ENCODE measurements at regions not wholly inside any gene's neighbourhood (a gene's known extent, or its start where the extent isn't known, plus 50 kb on each side); places are given as distances from the start of the nearest gene placed in this dataset.

DNA sequence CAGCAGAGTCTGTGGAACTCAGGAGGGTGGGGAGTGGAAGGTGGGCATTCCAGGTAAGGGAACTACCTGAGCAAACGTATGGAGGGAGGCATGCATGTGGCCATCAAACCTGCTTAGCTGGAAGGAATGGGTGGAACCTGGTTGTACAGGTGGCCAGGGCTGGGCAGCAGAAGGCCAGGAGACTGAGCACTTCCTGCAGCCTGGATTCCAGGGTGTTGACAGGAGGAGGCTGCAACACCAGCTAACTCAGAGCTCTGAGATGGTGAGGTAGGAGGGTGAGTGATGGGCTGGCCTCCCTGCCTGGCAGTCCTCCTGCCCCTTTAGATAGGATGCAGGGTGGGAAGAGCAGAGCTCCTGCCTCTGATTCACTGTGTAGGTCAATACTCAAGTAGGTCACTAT, 92.5 kb upstream of the CPEB4 start:
- Histone ChIP-seq H3K27ac (ENCODE audit: extremely low read depth, low read depth, low read length) (no peak overlapping the region), H3K9me3 (ENCODE audit: control insufficient read depth, insufficient read depth, low read depth, low read length) (no peaks in the 10 kb centered on the region), H3K4me3 (ENCODE audit: low read depth, low read length) (no peak overlapping the region), H3K4me1 (ENCODE audit: control insufficient read depth, insufficient read depth, low read length) (no peaks in the 10 kb centered on the region), H3K36me3 (ENCODE audit: control insufficient read depth in 2 of 2, insufficient read depth in 1 of 2, low read length in 2 of 2) (no peaks in the 10 kb centered on the region)
- TF ChIP-seq ZNF707 (tag by site-specific recombination; IDR thresholded peaks at IDR 0.05) (no peak), ZNF169 (tag by site-specific recombination; IDR thresholded peaks at IDR 0.05) (no peak), PATZ1 (tag by site-specific recombination; IDR thresholded peaks at IDR 0.05) (no peak), ZNF280C (tag by site-specific recombination; IDR thresholded peaks at IDR 0.05) (no peak), ZNF133 (tag by site-specific recombination; IDR thresholded peaks at IDR 0.05) (no peak), ZNF548 (tag by site-specific recombination; IDR thresholded peaks at IDR 0.05) (no peak), ZNF391 (tag by site-specific recombination; IDR thresholded peaks at IDR 0.05; ENCODE audit: borderline replicate concordance, low read depth) (no peak)
- TF ChIP-seq, protein P1, sequence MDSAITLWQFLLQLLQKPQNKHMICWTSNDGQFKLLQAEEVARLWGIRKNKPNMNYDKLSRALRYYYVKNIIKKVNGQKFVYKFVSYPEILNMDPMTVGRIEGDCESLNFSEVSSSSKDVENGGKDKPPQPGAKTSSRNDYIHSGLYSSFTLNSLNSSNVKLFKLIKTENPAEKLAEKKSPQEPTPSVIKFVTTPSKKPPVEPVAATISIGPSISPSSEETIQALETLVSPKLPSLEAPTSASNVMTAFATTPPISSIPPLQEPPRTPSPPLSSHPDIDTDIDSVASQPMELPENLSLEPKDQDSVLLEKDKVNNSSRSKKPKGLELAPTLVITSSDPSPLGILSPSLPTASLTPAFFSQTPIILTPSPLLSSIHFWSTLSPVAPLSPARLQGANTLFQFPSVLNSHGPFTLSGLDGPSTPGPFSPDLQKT (IDR thresholded peaks at IDR 0.05; ENCODE audit: borderline replicate concordance, low read depth, low read length): no peak
- TF ChIP-seq, protein P2, sequence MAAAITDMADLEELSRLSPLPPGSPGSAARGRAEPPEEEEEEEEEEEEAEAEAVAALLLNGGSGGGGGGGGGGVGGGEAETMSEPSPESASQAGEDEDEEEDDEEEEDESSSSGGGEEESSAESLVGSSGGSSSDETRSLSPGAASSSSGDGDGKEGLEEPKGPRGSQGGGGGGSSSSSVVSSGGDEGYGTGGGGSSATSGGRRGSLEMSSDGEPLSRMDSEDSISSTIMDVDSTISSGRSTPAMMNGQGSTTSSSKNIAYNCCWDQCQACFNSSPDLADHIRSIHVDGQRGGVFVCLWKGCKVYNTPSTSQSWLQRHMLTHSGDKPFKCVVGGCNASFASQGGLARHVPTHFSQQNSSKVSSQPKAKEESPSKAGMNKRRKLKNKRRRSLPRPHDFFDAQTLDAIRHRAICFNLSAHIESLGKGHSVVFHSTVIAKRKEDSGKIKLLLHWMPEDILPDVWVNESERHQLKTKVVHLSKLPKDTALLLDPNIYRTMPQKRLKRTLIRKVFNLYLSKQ (tag by site-specific recombination; IDR thresholded peaks at IDR 0.05; ENCODE audit: borderline replicate concordance): no peak
- TF ChIP-seq, protein P3, sequence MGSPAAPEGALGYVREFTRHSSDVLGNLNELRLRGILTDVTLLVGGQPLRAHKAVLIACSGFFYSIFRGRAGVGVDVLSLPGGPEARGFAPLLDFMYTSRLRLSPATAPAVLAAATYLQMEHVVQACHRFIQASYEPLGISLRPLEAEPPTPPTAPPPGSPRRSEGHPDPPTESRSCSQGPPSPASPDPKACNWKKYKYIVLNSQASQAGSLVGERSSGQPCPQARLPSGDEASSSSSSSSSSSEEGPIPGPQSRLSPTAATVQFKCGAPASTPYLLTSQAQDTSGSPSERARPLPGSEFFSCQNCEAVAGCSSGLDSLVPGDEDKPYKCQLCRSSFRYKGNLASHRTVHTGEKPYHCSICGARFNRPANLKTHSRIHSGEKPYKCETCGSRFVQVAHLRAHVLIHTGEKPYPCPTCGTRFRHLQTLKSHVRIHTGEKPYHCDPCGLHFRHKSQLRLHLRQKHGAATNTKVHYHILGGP (tag by site-specific recombination; IDR thresholded peaks at IDR 0.05): no peak
- CTCF ChIA-PET: interaction anchor here (0.6 to 0.7 kb wide), 2 partner anchors 20 to 308 kb away, joined by 3 read pairs; no protein-coding TSS in a partner anchor
- POLR2A ChIA-PET: no interaction called here

GRCh38 chr5:173796721-173797495, 91.2 kb upstream of the CPEB4 start:
- TF ChIP-seq, protein P4, sequence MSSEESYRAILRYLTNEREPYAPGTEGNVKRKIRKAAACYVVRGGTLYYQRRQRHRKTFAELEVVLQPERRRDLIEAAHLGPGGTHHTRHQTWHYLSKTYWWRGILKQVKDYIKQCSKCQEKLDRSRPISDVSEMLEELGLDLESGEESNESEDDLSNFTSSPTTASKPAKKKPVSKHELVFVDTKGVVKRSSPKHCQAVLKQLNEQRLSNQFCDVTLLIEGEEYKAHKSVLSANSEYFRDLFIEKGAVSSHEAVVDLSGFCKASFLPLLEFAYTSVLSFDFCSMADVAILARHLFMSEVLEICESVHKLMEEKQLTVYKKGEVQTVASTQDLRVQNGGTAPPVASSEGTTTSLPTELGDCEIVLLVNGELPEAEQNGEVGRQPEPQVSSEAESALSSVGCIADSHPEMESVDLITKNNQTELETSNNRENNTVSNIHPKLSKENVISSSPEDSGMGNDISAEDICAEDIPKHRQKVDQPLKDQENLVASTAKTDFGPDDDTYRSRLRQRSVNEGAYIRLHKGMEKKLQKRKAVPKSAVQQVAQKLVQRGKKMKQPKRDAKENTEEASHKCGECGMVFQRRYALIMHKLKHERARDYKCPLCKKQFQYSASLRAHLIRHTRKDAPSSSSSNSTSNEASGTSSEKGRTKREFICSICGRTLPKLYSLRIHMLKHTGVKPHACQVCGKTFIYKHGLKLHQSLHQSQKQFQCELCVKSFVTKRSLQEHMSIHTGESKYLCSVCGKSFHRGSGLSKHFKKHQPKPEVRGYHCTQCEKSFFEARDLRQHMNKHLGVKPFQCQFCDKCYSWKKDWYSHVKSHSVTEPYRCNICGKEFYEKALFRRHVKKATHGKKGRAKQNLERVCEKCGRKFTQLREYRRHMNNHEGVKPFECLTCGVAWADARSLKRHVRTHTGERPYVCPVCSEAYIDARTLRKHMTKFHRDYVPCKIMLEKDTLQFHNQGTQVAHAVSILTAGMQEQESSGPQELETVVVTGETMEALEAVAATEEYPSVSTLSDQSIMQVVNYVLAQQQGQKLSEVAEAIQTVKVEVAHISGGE (tag by site-specific recombination; conservative IDR thresholded peaks at IDR 0.05; ENCODE audit: low read depth): no peak
- TF ChIP-seq ZNF530 (tag by site-specific recombination; IDR thresholded peaks at IDR 0.05; ENCODE audit: low read depth) (no peak), ZNF248 (tag by site-specific recombination; IDR thresholded peaks at IDR 0.05) (no peak), ZBTB48 (tag by site-specific recombination; IDR thresholded peaks at IDR 0.05) (no peak), ZNF18 (tag by site-specific recombination; IDR thresholded peaks at IDR 0.05) (no peak), ZNF555 (tag by site-specific recombination; conservative IDR thresholded peaks at IDR 0.05) (no peak)
- CTCF ChIA-PET: no interaction called here
- no peaks in the 10 kb centered on the region for H3K9me3 ChIP-seq (ENCODE audit: control insufficient read depth, insufficient read depth, low read depth, low read length)
- no peak overlapping the region for H3K27ac ChIP-seq (ENCODE audit: extremely low read depth, low read depth, low read length)
- no peaks in the 10 kb centered on the region for H3K36me3 ChIP-seq (ENCODE audit: control insufficient read depth in 2 of 2, insufficient read depth in 1 of 2, low read length in 2 of 2)
- POLR2A ChIA-PET: no interaction called here
- H3K4me3 ChIP-seq (ENCODE audit: low read depth, low read length): no peak overlapping the region
- H3K4me1 ChIP-seq (ENCODE audit: control insufficient read depth, insufficient read depth, low read length): no peaks in the 10 kb centered on the region

Measured in HEK293 (cell line).